HG03571 (cell line): ENCODE measurements at regions not wholly inside any gene's neighbourhood (a gene's known extent, or its start where the extent isn't known, plus 50 kb on each side); places are given as distances from the start of the nearest gene placed in this dataset.

Experiments
- ATAC-seq: cut with Tn5 transposase; IDR thresholded peaks from one replicate; pipeline ENCODE4 v1.9.1; 2021; ENCODE audit not compliant: unreplicated experiment

- no peak for ATAC-seq
These were observed 574.3 kb upstream of the NXPH2 start for GRCh38 chr2:139354518-139354917.

GRCh38 chr2:139353874-139354273 lies 573.7 kb upstream of the NXPH2 start:
- no peak for ATAC-seq

GRCh38 chr2:139317259-139317658 lies 537.1 kb upstream of the NXPH2 start:
- no peak for ATAC-seq

GRCh38 chr2:139314059-139314458 lies 533.9 kb upstream of the NXPH2 start:
- ATAC-seq = no peak

GRCh38 chr2:139296672-139297209 lies 516.6 kb upstream of the NXPH2 start:
- ATAC-seq = no peak

GRCh38 chr2:139293992-139294548 lies 513.9 kb upstream of the NXPH2 start:
- no peak for ATAC-seq

GRCh38 chr2:139281124-139281523 lies 500.9 kb upstream of the NXPH2 start:
- no peak for ATAC-seq

GRCh38 chr2:139271879-139272278 lies 491.7 kb upstream of the NXPH2 start:
- no peak for ATAC-seq

- ATAC-seq = no peak
These were observed 491.0 kb upstream of the NXPH2 start for GRCh38 chr2:139271149-139271548.

- ATAC-seq = no peak
These were observed 479.9 kb upstream of the NXPH2 start for GRCh38 chr2:139260052-139260430.

GRCh38 chr2:139259422-139260051 lies 479.3 kb upstream of the NXPH2 start:
- no peak for ATAC-seq

GRCh38 chr2:139241286-139241685 lies 461.1 kb upstream of the NXPH2 start:
- ATAC-seq = no peak

GRCh38 chr2:139237023-139237422 lies 456.8 kb upstream of the NXPH2 start:
- ATAC-seq = no peak

GRCh38 chr2:139230881-139231280 lies 450.7 kb upstream of the NXPH2 start:
- no peak for ATAC-seq

GRCh38 chr2:139228276-139228675 lies 448.1 kb upstream of the NXPH2 start:
- ATAC-seq = no peak

- no peak for ATAC-seq
These were observed 445.8 kb upstream of the NXPH2 start for GRCh38 chr2:139225961-139226360.

GRCh38 chr2:139218181-139218580 lies 438.0 kb upstream of the NXPH2 start:
- ATAC-seq = no peak

- no peak for ATAC-seq
These were observed 437.5 kb upstream of the NXPH2 start for GRCh38 chr2:139217641-139218040.

- no peak for ATAC-seq
These were observed 436.2 kb upstream of the NXPH2 start for GRCh38 chr2:139216435-139216834.

- ATAC-seq = no peak
These were observed 434.6 kb upstream of the NXPH2 start for GRCh38 chr2:139214801-139215200.

- no peak for ATAC-seq
These were observed 429.4 kb upstream of the NXPH2 start for GRCh38 chr2:139209586-139209985.

- ATAC-seq = no peak
These were observed 421.3 kb upstream of the NXPH2 start for GRCh38 chr2:139201516-139201915.

GRCh38 chr2:139196754-139197153 lies 416.6 kb upstream of the NXPH2 start:
- no peak for ATAC-seq
